HEK293 (cell line): ENCODE measurements at regions not wholly inside any gene's neighbourhood (a gene's known extent, or its start where the extent isn't known, plus 50 kb on each side); places are given as distances from the start of the nearest gene placed in this dataset.
"Not testable (repeated sequence)": the region's sequence is repeated elsewhere in the genome, so short reads cannot be mapped to it uniquely, and the experiment has no call there.

ENCODE experiments used
- CTCF ChIA-PET: fragments of 350-600 bp; formaldehyde crosslinking; extraction: SDS; loops from one replicate; lab custom pipeline; 2021; ENCODE audit warnings: antibody characterized with exemption; lab: Yijun Ruan, JAX
- POLR2A ChIA-PET: fragments of 300-600 bp; formaldehyde crosslinking; extraction: SDS; loops from one replicate; lab custom pipeline; 2020; ENCODE audit warnings: antibody characterized with exemption, inconsistent platforms; lab: Yijun Ruan, JAX
- H3K27ac ChIP-seq: fragments of 200-500 bp; sonication (Bioruptor generic); 2 replicates; pipeline ENCODE4 v1.5.1; 2014; ENCODE audit warnings: low read depth, low read length, control low read depth, inconsistent platforms; ENCODE audit errors: extremely low read depth
- H3K36me3 ChIP-seq, 2 experiments: fragments of 200-500 bp in 1 of 2; sonication (Bioruptor generic) in 1 of 2; 1 replicate in 1 of 2; 2 replicates in 1 of 2; pipeline ENCODE4 v1.5.1; 2014 to 2017; ENCODE audit warnings: inconsistent platforms in 2 of 2, low read length in 2 of 2; ENCODE audit not compliant: control insufficient read depth in 2 of 2, insufficient read depth in 1 of 2
- H3K4me1 ChIP-seq: fragments of 200-500 bp; sonication (Bioruptor generic); 2 replicates; pipeline ENCODE4 v1.5.1; 2014; ENCODE audit warnings: mild to moderate bottlenecking, low read length, inconsistent platforms; ENCODE audit not compliant: control insufficient read depth, insufficient read depth
- H3K4me3 ChIP-seq: 2 replicates; pipeline ENCODE4 v1.5.1; 2011; ENCODE audit warnings: low read depth, mild to moderate bottlenecking, control low read depth, low read length, moderate library complexity
- H3K9me3 ChIP-seq: fragments of 200-500 bp; sonication (Bioruptor generic); 2 replicates; pipeline ENCODE4 v1.5.1; 2014; ENCODE audit warnings: low read depth, low read length, inconsistent platforms; ENCODE audit not compliant: control insufficient read depth, insufficient read depth
- CTCF ChIP-seq: fragments of 450-650 bp; formaldehyde crosslinking; IDR thresholded peaks from 2 replicates; pipeline ENCODE4 v1.5.1; 2016; ENCODE audit warnings: missing biosample characterization, missing genetic modification characterization
- HOXA7 ChIP-seq: sonication (generic); formaldehyde crosslinking; IDR thresholded peaks from 2 replicates; pipeline ENCODE4 v1.8.1; 2022; ENCODE audit warnings: missing genetic modification reagents, borderline replicate concordance
- HOXC10 ChIP-seq: sonication (generic); formaldehyde crosslinking; IDR thresholded peaks from 2 replicates; pipeline ENCODE4 v1.8.1; 2023; ENCODE audit warnings: mild to moderate bottlenecking, missing genetic modification reagents
- KLF1 ChIP-seq: fragments of 450-650 bp; formaldehyde crosslinking; IDR thresholded peaks from 2 replicates; pipeline ENCODE4 v1.5.1; 2016; ENCODE audit warnings: missing biosample characterization, missing genetic modification characterization
- MEIS1 ChIP-seq: sonication (generic); formaldehyde crosslinking; IDR thresholded peaks from 2 replicates; pipeline ENCODE4 v1.8.1; 2022; ENCODE audit warnings: missing genetic modification reagents, mild to moderate bottlenecking, borderline replicate concordance
- PBX3 ChIP-seq: sonication (generic); formaldehyde crosslinking; IDR thresholded peaks from 2 replicates; pipeline ENCODE4 v1.8.1; 2022; ENCODE audit warnings: mild to moderate bottlenecking, moderate library complexity, missing genetic modification reagents
- PRDM2 ChIP-seq: fragments of 450-650 bp; formaldehyde crosslinking; IDR thresholded peaks from 2 replicates; pipeline ENCODE4 v1.5.1; 2016; ENCODE audit warnings: missing biosample characterization, missing genetic modification characterization, borderline replicate concordance
- SP2 ChIP-seq: fragments of 450-650 bp; formaldehyde crosslinking; IDR thresholded peaks from 2 replicates; pipeline ENCODE4 v1.5.1; 2016; ENCODE audit warnings: missing biosample characterization, missing genetic modification characterization
- ZBTB1 ChIP-seq: fragments of 450-650 bp; formaldehyde crosslinking; IDR thresholded peaks from 2 replicates; pipeline ENCODE4 v1.5.1; 2016; ENCODE audit warnings: missing biosample characterization, missing genetic modification characterization
- ZBTB17 ChIP-seq: fragments of 450-650 bp; formaldehyde crosslinking; IDR thresholded peaks from 2 replicates; pipeline ENCODE4 v1.5.1; 2016; ENCODE audit warnings: missing biosample characterization, missing genetic modification characterization
- ZNF114 ChIP-seq: fragments of 450-650 bp; formaldehyde crosslinking; IDR thresholded peaks from 2 replicates; pipeline ENCODE4 v1.5.0; 2017; ENCODE audit warnings: missing biosample characterization, missing genetic modification characterization
- ZNF132 ChIP-seq: fragments of 450-650 bp; formaldehyde crosslinking; IDR thresholded peaks from 2 replicates; pipeline ENCODE4 v1.5.1; 2017; ENCODE audit warnings: missing biosample characterization, missing genetic modification characterization, borderline replicate concordance
- ZNF202 ChIP-seq: fragments of 450-650 bp; formaldehyde crosslinking; IDR thresholded peaks from 2 replicates; pipeline ENCODE4 v1.5.1; 2016; ENCODE audit warnings: missing biosample characterization, missing genetic modification characterization, borderline replicate concordance
- ZNF23 ChIP-seq: fragments of 450-650 bp; formaldehyde crosslinking; IDR thresholded peaks from 2 replicates; pipeline ENCODE4 v1.5.1; 2016; ENCODE audit warnings: missing biosample characterization, missing genetic modification characterization, borderline replicate concordance
- ZNF292 ChIP-seq: fragments of 450-650 bp; formaldehyde crosslinking; IDR thresholded peaks from 2 replicates; pipeline ENCODE4 v1.5.1; 2016; ENCODE audit warnings: low read depth, missing biosample characterization, missing genetic modification characterization, borderline replicate concordance
- ZNF366 ChIP-seq: fragments of 450-650 bp; formaldehyde crosslinking; conservative IDR thresholded peaks from 2 replicates; pipeline ENCODE4 v1.5.1; 2016; ENCODE audit warnings: missing biosample characterization, missing genetic modification characterization
- ZNF416 ChIP-seq: fragments of 450-650 bp; formaldehyde crosslinking; IDR thresholded peaks from 2 replicates; pipeline ENCODE4 v1.5.1; 2016; ENCODE audit warnings: missing biosample characterization, missing genetic modification characterization
- ZNF449 ChIP-seq: fragments of 450-650 bp; formaldehyde crosslinking; IDR thresholded peaks from 2 replicates; pipeline ENCODE4 v1.5.1; 2017; ENCODE audit warnings: missing biosample characterization, mild to moderate bottlenecking, missing genetic modification characterization, moderate library complexity
- ZNF600 ChIP-seq: fragments of 450-650 bp; formaldehyde crosslinking; IDR thresholded peaks from 2 replicates; pipeline ENCODE4 v1.5.1; 2016; ENCODE audit warnings: missing biosample characterization, missing genetic modification characterization
- ZNF777 ChIP-seq: fragments of 450-650 bp; formaldehyde crosslinking; IDR thresholded peaks from 2 replicates; pipeline ENCODE4 v1.5.1; 2017; ENCODE audit warnings: missing biosample characterization, missing genetic modification characterization, borderline replicate concordance
- ZNF791 ChIP-seq: fragments of 450-650 bp; formaldehyde crosslinking; IDR thresholded peaks from 2 replicates; pipeline ENCODE4 v1.5.1; 2016; ENCODE audit warnings: missing biosample characterization, missing genetic modification characterization
- ZSCAN23 ChIP-seq: fragments of 450-650 bp; formaldehyde crosslinking; IDR thresholded peaks from 2 replicates; pipeline ENCODE4 v1.5.1; 2016; ENCODE audit warnings: missing biosample characterization, missing genetic modification characterization
- ZSCAN4 ChIP-seq: fragments of 450-650 bp; formaldehyde crosslinking; IDR thresholded peaks from 2 replicates; pipeline ENCODE4 v1.5.1; 2017; ENCODE audit warnings: missing biosample characterization, missing genetic modification characterization

GRCh38 chr5:118392491-118392890 is 595.9 kb downstream of the DTWD2 start (continued):
- no peak for TF ChIP-seq ZNF449 (tag by site-specific recombination)
- TF ChIP-seq SP2: no peak
- no peak for TF ChIP-seq HOXA7 (CRISPR knock-in tag)
- no peak for TF ChIP-seq ZNF777 (tag by site-specific recombination)
- no peak for TF ChIP-seq ZNF202
- no peak for TF ChIP-seq ZNF132 (tag by site-specific recombination)
- no peak for TF ChIP-seq ZSCAN4 (tag by site-specific recombination)
- TF ChIP-seq ZNF23 (tag by site-specific recombination): no peak
- no peak for TF ChIP-seq PBX3 (CRISPR knock-in tag)
- TF ChIP-seq ZSCAN23 (tag by site-specific recombination): no peak
- TF ChIP-seq MEIS1: no peak

GRCh38 chr5:118382931-118383330 is 605.4 kb downstream of the DTWD2 start:
- H3K9me3 ChIP-seq, H3K4me1 ChIP-seq, CTCF ChIA-PET, H3K36me3 ChIP-seq, POLR2A ChIA-PET, H3K4me3 ChIP-seq, H3K27ac ChIP-seq: not testable (repeated sequence)

GRCh38 chr5:118379470-118379869 is 608.9 kb downstream of the DTWD2 start:
- CTCF ChIA-PET: interaction anchor here (0.7 kb wide), 1 partner anchor 794 kb away, joined by 4 read pairs; no protein-coding TSS in a partner anchor
- Histone ChIP-seq H3K36me3 (no peaks in the 10 kb centered on the region), H3K4me1 (no peaks in the 10 kb centered on the region), H3K4me3 (no peak overlapping the region), H3K27ac (no peak overlapping the region), H3K9me3 (no peaks in the 10 kb centered on the region)
- POLR2A ChIA-PET: no interaction called here
- no peak for TF ChIP-seq ZNF366 (tag by site-specific recombination)
- no peak for TF ChIP-seq ZNF292 (tag by site-specific recombination)
- no peak for TF ChIP-seq ZBTB1 (tag by site-specific recombination)
- TF ChIP-seq ZNF416 (tag by site-specific recombination): no peak
- no peak for TF ChIP-seq ZNF202
- no peak for TF ChIP-seq CTCF (tag by site-specific recombination)
- no peak for TF ChIP-seq ZNF114 (tag by site-specific recombination)
- no peak for TF ChIP-seq HOXC10 (CRISPR knock-in tag)
- no peak for TF ChIP-seq PRDM2 (tag by site-specific recombination)
- TF ChIP-seq ZBTB17 (tag by site-specific recombination): no peak
- TF ChIP-seq ZNF791 (tag by site-specific recombination): no peak
- no peak for TF ChIP-seq KLF1 (tag by site-specific recombination)
- TF ChIP-seq ZNF600 (tag by site-specific recombination): no peak
